Cardiac muscle cell (in vitro differentiated cells and primary cell): ENCODE measurements at regions not wholly inside any gene's neighbourhood (a gene's known extent, or its start where the extent isn't known, plus 50 kb on each side); places are given as distances from the start of the nearest gene placed in this dataset.
"Not testable (repeated sequence)": the region's sequence is repeated elsewhere in the genome, so short reads cannot be mapped to it uniquely, and the experiment has no call there.

Source experiments
- DNase-seq, 2 donors: peaks; one replicate each; pipeline versions ENCODE4 v3.0.0 to v3.0.0-alpha.2; 2010 to 2017; ENCODE audit warnings: low read depth in 1 of 2, low spot score in 1 of 2
- H3K27ac ChIP-seq: fragments of 200-600 bp; sonication (generic); 2 replicates; pipeline ENCODE4 v1.5.1; 2016
- H3K27me3 ChIP-seq: fragments of 200-600 bp; sonication (generic); 2 replicates; pipeline ENCODE4 v1.6.0; 2016; ENCODE audit warnings: control low read depth
- H3K36me3 ChIP-seq: fragments of 200-600 bp; sonication (generic); 2 replicates; pipeline ENCODE4 v1.5.1; 2016; ENCODE audit warnings: control low read depth
- H3K4me1 ChIP-seq: fragments of 200-600 bp; sonication (generic); 2 replicates; pipeline ENCODE4 v1.8.1; 2017; ENCODE audit warnings: low read depth, mild to moderate bottlenecking, mixed run types
- H3K4me3 ChIP-seq: fragments of 200-600 bp; sonication (generic); 2 replicates; pipeline ENCODE4 v1.5.1; 2016; ENCODE audit warnings: mild to moderate bottlenecking
- H3K9me3 ChIP-seq: fragments of 200-600 bp; sonication (generic); 2 replicates; pipeline ENCODE4 v1.5.1; 2017; ENCODE audit warnings: low read depth, mild to moderate bottlenecking, control low read depth
- CTCF ChIP-seq: IDR thresholded peaks from 2 replicates; pipeline ENCODE4 v1.5.1; 2012; ENCODE audit warnings: low read depth, mild to moderate bottlenecking, low read length

GRCh38 chr12:89059056-89059455 is 293.2 kb downstream of the DUSP6 start:
- no peak for DNase-seq
- no peaks in the 10 kb centered on the region for H3K36me3 ChIP-seq
- H3K4me1 ChIP-seq, result peaks cover 5% of the 10 kb centered on the region
- H3K27me3 ChIP-seq, result no peaks in the 10 kb centered on the region
- no peak overlapping the region for H3K27ac ChIP-seq
- no peak overlapping the region for H3K4me3 ChIP-seq
- no peak for TF ChIP-seq CTCF
- no peaks in the 10 kb centered on the region for H3K9me3 ChIP-seq

GRCh38 chr12:89058402-89058801 is 293.9 kb downstream of the DUSP6 start:
- DNase-seq, result no peak
- H3K36me3 ChIP-seq, result no peaks in the 10 kb centered on the region
- TF ChIP-seq CTCF, result no peak

GRCh38 chr12:89053817-89054216 is 298.5 kb downstream of the DUSP6 start:
- H3K27ac ChIP-seq, H3K36me3 ChIP-seq, H3K9me3 ChIP-seq, H3K4me3 ChIP-seq, DNase-seq, H3K27me3 ChIP-seq, H3K4me1 ChIP-seq: not testable (repeated sequence)

More at GRCh38 chr12:89058402-89058801, 293.9 kb downstream of the DUSP6 start:
- Histone ChIP-seq H3K4me3 (no peak overlapping the region), H3K27ac (no peak overlapping the region), H3K4me1 (peaks cover 5% of the 10 kb centered on the region), H3K9me3 (no peaks in the 10 kb centered on the region), H3K27me3 (no peaks in the 10 kb centered on the region)

GRCh38 chr12:89051065-89051677 is 301.1 kb downstream of the DUSP6 start:
- H3K36me3 ChIP-seq, result no peaks in the 10 kb centered on the region
- peak; percentile 83 for TF ChIP-seq CTCF
- H3K27ac ChIP-seq, result no peak overlapping the region
- H3K9me3 ChIP-seq, result no peaks in the 10 kb centered on the region
- DNase-seq, result peak; percentile 71 to 84
- H3K27me3 ChIP-seq, result no peaks in the 10 kb centered on the region
- no peaks in the 10 kb centered on the region for H3K4me1 ChIP-seq
- no peak overlapping the region for H3K4me3 ChIP-seq

GRCh38 chr12:89047856-89048418 is 304.4 kb downstream of the DUSP6 start:
- H3K27ac ChIP-seq, result no peak overlapping the region
- no peak for DNase-seq

More at GRCh38 chr12:89047856-89048418, 304.4 kb downstream of the DUSP6 start:
- no peaks in the 10 kb centered on the region for H3K36me3 ChIP-seq
- H3K9me3 ChIP-seq, result no peaks in the 10 kb centered on the region
- TF ChIP-seq CTCF, result no peak
- H3K27me3 ChIP-seq, result no peaks in the 10 kb centered on the region
- no peak overlapping the region for H3K4me3 ChIP-seq
- peaks cover 4% of the 10 kb centered on the region for H3K4me1 ChIP-seq
